ENCODE measurements at regions not wholly inside any gene's neighbourhood (a gene's known extent, or its start where the extent isn't known, plus 50 kb on each side); places are given as distances from the start of the nearest gene placed in this dataset.

DNA sequence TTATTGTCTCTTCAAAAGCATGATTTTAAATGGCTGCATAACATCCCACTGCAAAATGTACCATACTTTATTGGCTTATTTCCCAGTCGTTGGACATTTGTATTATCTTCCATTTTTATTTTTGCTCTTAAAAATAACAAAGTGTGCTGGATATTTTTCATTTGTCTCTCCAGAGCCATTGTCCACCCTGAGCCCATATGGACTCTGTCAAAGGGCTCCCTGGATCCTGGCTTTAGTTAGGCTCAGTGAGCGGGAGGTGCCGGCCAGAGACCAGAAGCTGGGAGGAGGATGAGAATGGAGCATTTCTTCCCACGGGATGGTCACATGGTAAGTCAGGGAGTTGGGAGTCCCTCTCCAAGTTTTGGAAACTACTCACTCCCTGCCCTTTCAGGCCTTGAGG lies 296.9 kb downstream of the NUAK1 start:
- intact Hi-C loops (cut with DNase I, micrococcal nuclease) = no loop called here

DNA sequence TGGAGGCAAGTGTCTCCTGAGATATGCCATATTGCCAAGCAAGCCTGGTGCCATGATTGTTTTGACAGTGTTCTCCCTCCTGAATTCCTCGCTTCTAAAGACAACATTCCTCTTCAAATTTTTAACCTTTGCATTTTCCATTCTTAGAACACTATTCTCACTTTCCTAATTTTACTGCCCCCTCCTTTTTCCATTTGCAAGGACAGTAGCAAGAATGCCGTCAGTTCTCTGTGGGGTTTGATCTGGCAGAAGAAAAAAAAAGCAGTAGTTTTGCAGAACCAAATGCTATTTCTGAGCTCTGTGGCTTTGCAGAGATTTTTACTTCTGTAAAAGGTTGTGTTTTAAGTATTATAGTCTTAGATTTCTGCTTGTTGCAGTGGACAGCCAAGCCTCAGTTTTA lies 295.2 kb downstream of the NUAK1 start:
- TF ChIP-seq, protein P1, sequence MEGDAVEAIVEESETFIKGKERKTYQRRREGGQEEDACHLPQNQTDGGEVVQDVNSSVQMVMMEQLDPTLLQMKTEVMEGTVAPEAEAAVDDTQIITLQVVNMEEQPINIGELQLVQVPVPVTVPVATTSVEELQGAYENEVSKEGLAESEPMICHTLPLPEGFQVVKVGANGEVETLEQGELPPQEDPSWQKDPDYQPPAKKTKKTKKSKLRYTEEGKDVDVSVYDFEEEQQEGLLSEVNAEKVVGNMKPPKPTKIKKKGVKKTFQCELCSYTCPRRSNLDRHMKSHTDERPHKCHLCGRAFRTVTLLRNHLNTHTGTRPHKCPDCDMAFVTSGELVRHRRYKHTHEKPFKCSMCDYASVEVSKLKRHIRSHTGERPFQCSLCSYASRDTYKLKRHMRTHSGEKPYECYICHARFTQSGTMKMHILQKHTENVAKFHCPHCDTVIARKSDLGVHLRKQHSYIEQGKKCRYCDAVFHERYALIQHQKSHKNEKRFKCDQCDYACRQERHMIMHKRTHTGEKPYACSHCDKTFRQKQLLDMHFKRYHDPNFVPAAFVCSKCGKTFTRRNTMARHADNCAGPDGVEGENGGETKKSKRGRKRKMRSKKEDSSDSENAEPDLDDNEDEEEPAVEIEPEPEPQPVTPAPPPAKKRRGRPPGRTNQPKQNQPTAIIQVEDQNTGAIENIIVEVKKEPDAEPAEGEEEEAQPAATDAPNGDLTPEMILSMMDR (IDR thresholded peaks at IDR 0.05) = no peak
- CTCF ChIA-PET = no interaction called here

More for the DNA sequence above, 296.9 kb downstream of the NUAK1 start:
- Histone ChIP-seq H3K9me3 (ENCODE audit: control insufficient read depth in 1 of 2, insufficient read depth in 1 of 2, low read length in 2 of 2) (no peaks in the 10 kb centered on the region), H3K4me3 (ENCODE audit: low read length) (no peak overlapping the region), H3K27ac (ENCODE audit: low read depth in 1 of 2, low read length in 2 of 2) (no peak overlapping the region), H3K4me1 (ENCODE audit: insufficient read depth, low read length) (no peaks in the 10 kb centered on the region), H3K27me3 (ENCODE audit: control insufficient read depth in 1 of 2, insufficient read depth in 2 of 2, low read length in 2 of 2) (no peaks in the 10 kb centered on the region), H3K36me3 (ENCODE audit: insufficient read depth, low read length) (no peaks in the 10 kb centered on the region)
- DNase-seq (no peak), ATAC-seq (ENCODE audit: poor library complexity) (no peak)
- POLR2A ChIA-PET = no interaction called here
- Mint-ChIP-seq H3K27me3 (no peaks in the 10 kb centered on the region), H3K4me1 (ENCODE audit: low read depth) (no peaks in the 10 kb centered on the region), H3K36me3 (ENCODE audit: low read depth) (no peaks in the 10 kb centered on the region), H3K27ac (no peak overlapping the region), H3K9me3 (no peaks in the 10 kb centered on the region), H3K4me3 (no peak overlapping the region)
- CTCF ChIA-PET = no interaction called here
- TF ChIP-seq, protein P1 (IDR thresholded peaks at IDR 0.05) = no peak

DNA sequence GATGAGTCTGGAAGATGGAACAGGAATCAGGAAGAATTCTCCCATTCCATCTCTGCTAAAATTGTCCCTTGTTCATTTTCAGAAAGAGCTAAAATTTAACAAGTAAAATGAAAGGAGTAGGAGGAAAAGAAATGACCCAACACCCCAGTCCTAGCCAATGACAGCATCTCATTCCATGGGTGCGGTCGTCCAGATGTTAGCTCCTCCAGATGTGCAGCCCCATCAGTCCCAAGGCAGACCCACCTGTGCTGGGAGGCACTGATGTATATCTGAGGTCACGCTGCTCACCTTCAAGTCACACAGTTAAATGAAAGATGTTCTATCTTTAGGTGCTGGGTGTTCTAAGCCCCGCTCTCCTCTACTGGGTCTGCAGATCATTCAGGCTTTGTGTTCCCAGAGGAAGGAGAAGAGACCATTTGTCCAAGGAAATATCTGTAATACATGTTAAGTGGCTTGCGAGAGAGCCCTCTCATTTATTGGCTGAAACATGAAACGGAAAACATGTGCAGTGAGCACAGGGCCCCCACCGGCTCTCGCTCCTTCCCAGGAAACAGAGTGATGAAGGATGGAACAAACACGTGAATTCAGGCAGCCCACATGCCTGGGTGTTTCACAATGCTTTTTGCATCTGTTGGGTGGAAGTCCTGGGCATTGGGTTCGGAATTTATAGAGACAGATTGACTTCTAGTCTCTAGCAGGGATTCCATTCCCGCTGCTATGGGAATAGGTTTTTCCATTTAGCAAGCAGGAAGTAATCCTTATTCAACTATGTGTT lies 294.6 kb downstream of the NUAK1 start:
- no peak overlapping the region for H3K4me3 Mint-ChIP-seq
- no peak overlapping the region for H3K27ac Mint-ChIP-seq
- no peaks in the 10 kb centered on the region for H3K36me3 ChIP-seq (ENCODE audit: insufficient read depth, low read length)
- no peaks in the 10 kb centered on the region for H3K9me3 ChIP-seq (ENCODE audit: control insufficient read depth in 1 of 2, insufficient read depth in 1 of 2, low read length in 2 of 2)
- H3K27me3 Mint-ChIP-seq = no peaks in the 10 kb centered on the region
- no peaks in the 10 kb centered on the region for H3K36me3 Mint-ChIP-seq (ENCODE audit: low read depth)
- H3K4me1 Mint-ChIP-seq (ENCODE audit: low read depth) = no peaks in the 10 kb centered on the region
- intact Hi-C loops (cut with DNase I, micrococcal nuclease) = no loop called here
- no peak for ATAC-seq (ENCODE audit: poor library complexity)
- H3K4me3 ChIP-seq (ENCODE audit: low read length) = no peak overlapping the region
- H3K27me3 ChIP-seq (ENCODE audit: control insufficient read depth in 1 of 2, insufficient read depth in 2 of 2, low read length in 2 of 2) = no peaks in the 10 kb centered on the region
- no peak for DNase-seq
- H3K9me3 Mint-ChIP-seq = no peaks in the 10 kb centered on the region
- ChIA-PET CTCF (no interaction called here), POLR2A (no interaction called here)
- no peaks in the 10 kb centered on the region for H3K4me1 ChIP-seq (ENCODE audit: insufficient read depth, low read length)
- TF ChIP-seq, protein P1 (IDR thresholded peaks at IDR 0.05) = no peak
- no peak overlapping the region for H3K27ac ChIP-seq (ENCODE audit: low read depth in 1 of 2, low read length in 2 of 2)

More for the DNA sequence above, 295.2 kb downstream of the NUAK1 start:
- Mint-ChIP-seq H3K4me3 (no peak overlapping the region), H3K27me3 (no peaks in the 10 kb centered on the region), H3K9me3 (no peaks in the 10 kb centered on the region), H3K4me1 (ENCODE audit: low read depth) (no peaks in the 10 kb centered on the region), H3K27ac (no peak overlapping the region), H3K36me3 (ENCODE audit: low read depth) (no peaks in the 10 kb centered on the region)
- no peak for DNase-seq
- intact Hi-C loops (cut with DNase I, micrococcal nuclease) = no loop called here
- no peak for ATAC-seq (ENCODE audit: poor library complexity)
- POLR2A ChIA-PET = no interaction called here
- Histone ChIP-seq H3K4me1 (ENCODE audit: insufficient read depth, low read length) (no peaks in the 10 kb centered on the region), H3K27ac (ENCODE audit: low read depth in 1 of 2, low read length in 2 of 2) (no peak overlapping the region), H3K9me3 (ENCODE audit: control insufficient read depth in 1 of 2, insufficient read depth in 1 of 2, low read length in 2 of 2) (no peaks in the 10 kb centered on the region), H3K27me3 (ENCODE audit: control insufficient read depth in 1 of 2, insufficient read depth in 2 of 2, low read length in 2 of 2) (no peaks in the 10 kb centered on the region), H3K36me3 (ENCODE audit: insufficient read depth, low read length) (no peaks in the 10 kb centered on the region), H3K4me3 (ENCODE audit: low read length) (no peak overlapping the region)

All from CD4-positive, alpha-beta T cell (primary cell).